ENCODE measurements at regions not wholly inside any gene's neighbourhood (a gene's known extent, or its start where the extent isn't known, plus 50 kb on each side); places are given as distances from the start of the nearest gene placed in this dataset.
A peak's percentile ranks its signal among the peaks of the same experiment; 100 is the strongest.

GRCh38 chr7:86939197-86939814, 120.1 kb downstream of the ELAPOR2 start:
- peak; percentile 76 for TF ChIP-seq CTCF (IDR thresholded peaks at IDR 0.05; ENCODE audit: unreplicated experiment)
- Mint-ChIP-seq H3K36me3 (ENCODE audit: insufficient read depth) (peaks cover 3% of the 10 kb centered on the region), H3K9me3 (ENCODE audit: low read depth) (no peaks in the 10 kb centered on the region), H3K27me3 (no peaks in the 10 kb centered on the region), H3K4me3 (ENCODE audit: low read depth) (no peak overlapping the region), H3K27ac (peak overlapping the region; percentile 58), H3K4me1 (ENCODE audit: low read depth) (peaks cover 34% of the 10 kb centered on the region)
- peak; percentile 32 for DNase-seq (ENCODE audit: low spot score, unreplicated experiment)

GRCh38 chr7:86937363-86937878, 122.0 kb downstream of the ELAPOR2 start:
- Mint-ChIP-seq H3K4me3 (ENCODE audit: low read depth) (no peak overlapping the region), H3K36me3 (ENCODE audit: insufficient read depth) (peaks cover 3% of the 10 kb centered on the region)
- no peak for TF ChIP-seq CTCF (IDR thresholded peaks at IDR 0.05; ENCODE audit: unreplicated experiment)

GRCh38 chr7:86933295-86933845, 126.1 kb downstream of the ELAPOR2 start:
- Mint-ChIP-seq H3K4me3 (ENCODE audit: low read depth) (no peak overlapping the region), H3K36me3 (ENCODE audit: insufficient read depth) (peaks cover 5% of the 10 kb centered on the region), H3K27ac (no peak overlapping the region), H3K4me1 (ENCODE audit: low read depth) (peaks cover 2% of the 10 kb centered on the region), H3K9me3 (ENCODE audit: low read depth) (no peaks in the 10 kb centered on the region), H3K27me3 (no peaks in the 10 kb centered on the region)
- TF ChIP-seq CTCF (IDR thresholded peaks at IDR 0.05; ENCODE audit: unreplicated experiment), result no peak
- no peak for DNase-seq (ENCODE audit: low spot score, unreplicated experiment)

More at GRCh38 chr7:86937363-86937878, 122.0 kb downstream of the ELAPOR2 start:
- Mint-ChIP-seq H3K27ac (no peak overlapping the region), H3K27me3 (no peaks in the 10 kb centered on the region), H3K9me3 (ENCODE audit: low read depth) (no peaks in the 10 kb centered on the region), H3K4me1 (ENCODE audit: low read depth) (peaks cover 17% of the 10 kb centered on the region)
- DNase-seq (ENCODE audit: low spot score, unreplicated experiment), result no peak

- Mint-ChIP-seq H3K9me3 (ENCODE audit: low read depth) (no peaks in the 10 kb centered on the region), H3K36me3 (ENCODE audit: insufficient read depth) (peaks cover 2% of the 10 kb centered on the region), H3K4me3 (ENCODE audit: low read depth) (no peak overlapping the region), H3K27me3 (no peaks in the 10 kb centered on the region), H3K27ac (no peak overlapping the region), H3K4me1 (ENCODE audit: low read depth) (peaks cover 2% of the 10 kb centered on the region)
- DNase-seq (ENCODE audit: low spot score, unreplicated experiment), result no peak
- no peak for TF ChIP-seq CTCF (IDR thresholded peaks at IDR 0.05; ENCODE audit: unreplicated experiment)
These were observed 127.4 kb downstream of the ELAPOR2 start for GRCh38 chr7:86932038-86932512.

GRCh38 chr7:86931439-86931838, 128.0 kb downstream of the ELAPOR2 start:
- DNase-seq (ENCODE audit: low spot score, unreplicated experiment), result no peak
- H3K27ac Mint-ChIP-seq, result no peak overlapping the region
- no peaks in the 10 kb centered on the region for H3K9me3 Mint-ChIP-seq (ENCODE audit: low read depth)
- no peak for TF ChIP-seq CTCF (IDR thresholded peaks at IDR 0.05; ENCODE audit: unreplicated experiment)
- no peak overlapping the region for H3K4me3 Mint-ChIP-seq (ENCODE audit: low read depth)
- peaks cover 2% of the 10 kb centered on the region for H3K36me3 Mint-ChIP-seq (ENCODE audit: insufficient read depth)
- H3K4me1 Mint-ChIP-seq (ENCODE audit: low read depth), result peaks cover 2% of the 10 kb centered on the region
- H3K27me3 Mint-ChIP-seq, result no peaks in the 10 kb centered on the region
